Mucosa of descending colon (tissue), 3 donors: ENCODE measurements at regions not wholly inside any gene's neighbourhood (a gene's known extent, or its start where the extent isn't known, plus 50 kb on each side); places are given as distances from the start of the nearest gene placed in this dataset.

Experiments used
- ATAC-seq: fragments of 200-7000 bp; cut with Tn5 transposase; one replicate; pipeline ENCODE4 v1.9.1; 2020; ENCODE audit warnings: mild to moderate bottlenecking, moderate library complexity
- DNase-seq, 3 donors: peaks; one replicate each; pipeline ENCODE4 v3.0.0-alpha.2; 2020
- H3K36me3 ChIP-seq: fragments of 200-600 bp; one replicate; pipeline ENCODE4 v1.8.0; 2021; ENCODE audit warnings: low read depth, mild to moderate bottlenecking
- H3K4me1 ChIP-seq: fragments of 200-600 bp; one replicate; pipeline ENCODE4 v1.8.0; 2021; ENCODE audit warnings: low read depth, mild to moderate bottlenecking
- H3K4me3 ChIP-seq: fragments of 200-600 bp; one replicate; pipeline ENCODE4 v1.8.0; 2021; ENCODE audit warnings: mild to moderate bottlenecking
- H3K9me3 ChIP-seq: fragments of 200-600 bp; one replicate; pipeline ENCODE4 v1.8.0; 2021; ENCODE audit warnings: mild to moderate bottlenecking
- intact Hi-C, 2 donors: fragments of 100-400 bp; cut with DNase I in 1 of 2; cut with micrococcal nuclease in 1 of 2; formaldehyde crosslinking; loops; one replicate each; pipeline versions ENCODE4 v1.11.0 to v1.11.1; 2022; cut with DNase I, micrococcal nuclease
- TF ChIP-seq, protein P1 (sequence below): fragments of 200-600 bp; IDR thresholded peaks from one replicate; pipeline ENCODE4 v1.8.0; 2022; ENCODE audit warnings: antibody characterized with exemption, mild to moderate bottlenecking
- donor health status: DM: no; HTN: no; CAD: no; lungs with moderate emphysema.
- donor health status: DM: no; HTN: no; CAD: no.
- donor health status: DM: no; HTN: yes; CAD: no.

DNA sequence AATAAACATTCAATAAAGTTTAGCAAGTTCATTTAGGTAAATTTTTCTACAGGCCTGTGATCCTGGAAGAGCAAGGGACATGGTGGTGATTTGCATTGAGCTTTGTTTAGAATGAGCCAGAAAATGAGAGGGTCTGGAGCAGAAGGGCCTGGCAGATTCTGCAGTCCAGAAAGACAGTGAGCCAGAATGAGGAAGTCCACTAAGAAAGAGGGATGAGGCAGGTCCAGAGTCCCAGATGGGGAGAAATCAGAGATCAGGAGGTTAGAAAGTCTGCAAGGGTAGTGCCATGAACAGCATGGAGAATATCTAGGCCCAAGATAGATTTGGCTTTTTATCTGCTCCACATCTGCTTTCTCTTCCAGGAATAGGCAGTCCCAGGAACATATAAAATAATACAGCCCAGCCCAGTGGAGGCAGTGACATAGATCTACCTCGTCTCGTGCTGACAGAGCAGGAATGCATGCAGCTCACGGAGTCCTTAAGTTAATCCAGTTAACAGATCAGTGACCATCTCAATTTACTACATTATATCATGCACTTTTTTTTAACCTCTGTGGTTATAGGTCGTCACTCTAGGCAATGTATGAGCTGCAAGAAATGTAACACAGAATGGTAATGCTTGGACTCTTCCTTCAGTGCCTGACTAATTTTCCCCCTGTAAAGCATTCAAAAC, 429.0 kb downstream of the SUCLG1 start:
- Histone ChIP-seq H3K4me1 (no peaks in the 10 kb centered on the region), H3K4me3 (no peak overlapping the region), H3K36me3 (no peaks in the 10 kb centered on the region), H3K9me3 (no peaks in the 10 kb centered on the region)
- ATAC-seq (no peak), DNase-seq (no peak)
- intact Hi-C loops: no loop called here
- TF ChIP-seq, protein P1, sequence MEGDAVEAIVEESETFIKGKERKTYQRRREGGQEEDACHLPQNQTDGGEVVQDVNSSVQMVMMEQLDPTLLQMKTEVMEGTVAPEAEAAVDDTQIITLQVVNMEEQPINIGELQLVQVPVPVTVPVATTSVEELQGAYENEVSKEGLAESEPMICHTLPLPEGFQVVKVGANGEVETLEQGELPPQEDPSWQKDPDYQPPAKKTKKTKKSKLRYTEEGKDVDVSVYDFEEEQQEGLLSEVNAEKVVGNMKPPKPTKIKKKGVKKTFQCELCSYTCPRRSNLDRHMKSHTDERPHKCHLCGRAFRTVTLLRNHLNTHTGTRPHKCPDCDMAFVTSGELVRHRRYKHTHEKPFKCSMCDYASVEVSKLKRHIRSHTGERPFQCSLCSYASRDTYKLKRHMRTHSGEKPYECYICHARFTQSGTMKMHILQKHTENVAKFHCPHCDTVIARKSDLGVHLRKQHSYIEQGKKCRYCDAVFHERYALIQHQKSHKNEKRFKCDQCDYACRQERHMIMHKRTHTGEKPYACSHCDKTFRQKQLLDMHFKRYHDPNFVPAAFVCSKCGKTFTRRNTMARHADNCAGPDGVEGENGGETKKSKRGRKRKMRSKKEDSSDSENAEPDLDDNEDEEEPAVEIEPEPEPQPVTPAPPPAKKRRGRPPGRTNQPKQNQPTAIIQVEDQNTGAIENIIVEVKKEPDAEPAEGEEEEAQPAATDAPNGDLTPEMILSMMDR: no peak

DNA sequence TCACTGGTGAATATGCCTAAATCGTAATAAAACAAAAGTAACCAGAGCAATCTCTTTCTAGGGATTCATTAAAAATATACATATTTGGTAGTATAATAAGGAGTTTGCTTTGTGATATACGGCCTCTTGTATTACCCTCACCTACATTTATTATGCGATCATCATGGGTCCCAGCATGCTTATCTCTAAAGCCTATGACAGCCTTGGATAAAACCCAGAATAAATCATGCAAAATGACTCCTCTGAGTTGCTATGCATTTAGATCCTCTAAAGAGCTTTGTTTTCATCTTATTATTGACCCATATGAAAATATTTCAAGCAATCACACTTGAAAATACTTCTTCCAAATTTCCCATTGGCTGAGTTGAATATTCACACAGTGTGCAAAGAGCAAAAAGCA, 432.3 kb downstream of the SUCLG1 start:
- Histone ChIP-seq H3K9me3 (no peaks in the 10 kb centered on the region), H3K4me3 (no peak overlapping the region), H3K36me3 (no peaks in the 10 kb centered on the region), H3K4me1 (no peaks in the 10 kb centered on the region)
- ATAC-seq (no peak), DNase-seq (no peak)
- intact Hi-C loops: no loop called here
- TF ChIP-seq, protein P1: no peak

DNA sequence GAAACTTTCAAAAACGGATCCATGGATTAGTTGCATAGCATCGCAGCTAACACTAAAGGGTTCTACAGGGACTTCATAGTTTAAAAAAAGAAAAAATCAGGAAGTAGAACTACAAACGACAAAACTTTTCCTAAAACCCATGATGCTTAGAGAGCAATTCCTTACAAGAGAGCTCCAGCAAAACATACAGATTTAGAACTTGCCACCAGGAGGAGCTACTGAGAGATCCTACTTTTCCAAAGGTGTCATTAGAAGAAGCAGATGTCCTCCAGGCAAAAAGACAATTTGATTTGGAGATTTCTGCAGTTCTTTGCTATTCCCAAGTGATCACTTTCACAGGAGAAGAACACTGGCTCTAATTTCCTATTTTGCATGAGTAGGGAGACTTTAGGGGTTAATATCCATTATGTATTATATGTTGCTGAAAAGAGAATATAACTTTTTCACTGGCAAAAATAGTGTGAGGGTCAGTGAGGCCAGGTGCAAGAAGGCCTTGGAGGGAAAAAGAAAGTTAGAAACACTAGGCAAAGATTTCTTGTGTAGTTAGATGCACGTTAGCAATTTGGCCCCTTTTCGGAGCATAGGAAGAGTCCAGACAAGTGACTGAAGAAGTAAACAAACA, 436.2 kb downstream of the SUCLG1 start:
- H3K36me3 ChIP-seq: no peaks in the 10 kb centered on the region
- ATAC-seq: peak; percentile 58
- no peaks in the 10 kb centered on the region for H3K9me3 ChIP-seq
- peak in 1 of 3 donors; percentile 83 for DNase-seq
- no peaks in the 10 kb centered on the region for H3K4me1 ChIP-seq
- intact Hi-C loops: loop anchor here in 1 of 2 donors (5.0 kb wide), 1 partner anchor 279 kb away; no protein-coding TSS in a partner anchor
- TF ChIP-seq, protein P1: peak; percentile 21
- no peak overlapping the region for H3K4me3 ChIP-seq

DNA sequence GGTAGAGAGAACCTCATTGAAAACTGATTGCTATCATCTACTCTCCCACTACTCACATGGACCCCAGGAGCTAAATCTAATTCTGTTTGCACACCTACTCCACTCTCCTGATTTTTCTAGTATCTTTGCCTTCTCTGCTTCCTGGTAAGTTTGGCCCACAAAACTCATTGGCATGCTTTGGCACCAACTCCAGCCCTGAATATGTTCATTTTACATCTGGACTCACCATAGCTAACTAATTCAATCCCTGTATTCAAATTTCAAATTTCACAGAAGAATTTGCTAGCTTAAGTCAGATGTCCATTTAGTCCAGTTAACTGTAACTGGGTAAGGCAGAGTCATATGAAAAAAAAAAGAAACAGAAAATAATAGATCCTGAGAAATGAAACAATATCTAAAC, 442.1 kb downstream of the SUCLG1 start:
- TF ChIP-seq, protein P1: no peak
- Histone ChIP-seq H3K36me3 (no peaks in the 10 kb centered on the region), H3K9me3 (no peaks in the 10 kb centered on the region), H3K4me3 (no peak overlapping the region), H3K4me1 (no peaks in the 10 kb centered on the region)
- intact Hi-C loops: no loop called here
- ATAC-seq (no peak), DNase-seq (no peak)

DNA sequence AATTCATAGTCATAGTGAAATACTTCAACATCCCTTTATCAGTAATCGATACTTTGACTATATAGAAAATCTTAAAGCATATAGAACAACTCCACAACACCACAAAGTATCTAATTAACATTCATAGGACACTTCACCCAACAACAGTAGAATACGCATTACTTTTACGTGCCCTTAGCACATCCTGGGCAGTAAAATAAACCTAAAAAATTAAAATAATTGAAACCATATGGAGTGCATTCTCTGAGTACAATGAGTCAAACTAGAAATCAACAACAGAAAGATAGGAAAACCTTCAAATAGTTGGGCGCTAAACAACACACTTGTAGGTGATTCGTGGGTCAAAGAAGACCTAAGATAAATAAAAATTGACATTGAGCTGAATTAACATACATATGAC, 442.9 kb downstream of the SUCLG1 start:
- intact Hi-C loops: no loop called here
- no peak overlapping the region for H3K4me3 ChIP-seq
- ATAC-seq: no peak
- TF ChIP-seq, protein P1: no peak
- DNase-seq: no peak
- no peaks in the 10 kb centered on the region for H3K4me1 ChIP-seq
- no peaks in the 10 kb centered on the region for H3K36me3 ChIP-seq
- H3K9me3 ChIP-seq: no peaks in the 10 kb centered on the region
